ENCODE measurements at regions not wholly inside any gene's neighbourhood (a gene's known extent, or its start where the extent isn't known, plus 50 kb on each side); places are given as distances from the start of the nearest gene placed in this dataset.

GRCh38 chr2:163210430-163210918, 371.9 kb upstream of the KCNH7 start:
- no peaks in the 10 kb centered on the region for H3K4me1 ChIP-seq

DNA sequence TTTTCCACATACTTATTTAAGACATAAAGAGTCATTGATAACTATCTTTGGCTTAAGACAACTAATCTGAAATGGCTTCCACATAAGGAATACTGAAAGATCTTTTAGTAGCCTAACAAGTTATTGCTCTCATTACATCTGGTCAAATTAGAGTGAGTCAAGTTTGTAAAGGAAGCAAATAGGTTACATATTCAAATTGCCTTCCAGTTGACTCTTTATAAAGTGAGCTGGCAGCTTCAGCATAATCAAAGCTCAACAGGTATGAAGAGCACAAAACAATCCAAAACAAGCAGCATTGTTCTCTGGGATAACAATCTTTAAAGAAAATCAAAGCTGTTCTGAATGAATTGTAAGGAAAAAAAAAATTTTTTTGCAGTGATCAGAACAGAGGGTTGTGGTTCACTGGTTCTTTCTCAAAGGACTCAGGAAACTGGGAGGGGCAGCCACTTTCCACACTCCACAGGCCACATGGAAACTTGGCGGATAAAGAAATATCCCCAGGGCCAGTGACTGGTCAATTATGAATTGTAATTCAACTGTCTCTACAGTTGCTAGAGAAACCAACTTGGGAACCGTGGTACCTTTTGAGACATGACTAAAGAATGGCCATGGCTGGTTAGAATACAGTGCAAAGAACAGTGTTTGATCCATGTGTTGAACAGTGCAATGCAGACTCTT, 369.3 kb upstream of the KCNH7 start:
- H3K4me1 ChIP-seq: no peaks in the 10 kb centered on the region
- no peak overlapping the region for H3K4me3 ChIP-seq
- DNase-seq: no peak
- no peaks in the 10 kb centered on the region for H3K36me3 ChIP-seq
- whole genome bisulfite sequencing, 2 donors: 37 to 40% methylated on average over 2 of the region's 2 CpGs
- intact Hi-C loops (cut with DNase I): no loop called here
- no peaks in the 10 kb centered on the region for H3K27me3 ChIP-seq
- H3K27ac ChIP-seq: no peak overlapping the region
- H3K9me3 ChIP-seq: no peaks in the 10 kb centered on the region
- no peak for TF ChIP-seq CTCF (IDR thresholded peaks at IDR 0.05)
- no peak for TF ChIP-seq POLR2A (IDR thresholded peaks at IDR 0.05)

More at GRCh38 chr2:163210430-163210918, 371.9 kb upstream of the KCNH7 start:
- intact Hi-C loops (cut with DNase I): no loop called here
- TF ChIP-seq CTCF (IDR thresholded peaks at IDR 0.05) (no peak), POLR2A (IDR thresholded peaks at IDR 0.05) (no peak)
- H3K27me3 ChIP-seq: no peaks in the 10 kb centered on the region
- no peak overlapping the region for H3K4me3 ChIP-seq
- no peaks in the 10 kb centered on the region for H3K9me3 ChIP-seq
- H3K36me3 ChIP-seq: no peaks in the 10 kb centered on the region
- 67 to 73% methylated on average over 1 of the region's 1 CpG for WGBS, 2 donors
- DNase-seq: no peak
- H3K27ac ChIP-seq: no peak overlapping the region

DNA sequence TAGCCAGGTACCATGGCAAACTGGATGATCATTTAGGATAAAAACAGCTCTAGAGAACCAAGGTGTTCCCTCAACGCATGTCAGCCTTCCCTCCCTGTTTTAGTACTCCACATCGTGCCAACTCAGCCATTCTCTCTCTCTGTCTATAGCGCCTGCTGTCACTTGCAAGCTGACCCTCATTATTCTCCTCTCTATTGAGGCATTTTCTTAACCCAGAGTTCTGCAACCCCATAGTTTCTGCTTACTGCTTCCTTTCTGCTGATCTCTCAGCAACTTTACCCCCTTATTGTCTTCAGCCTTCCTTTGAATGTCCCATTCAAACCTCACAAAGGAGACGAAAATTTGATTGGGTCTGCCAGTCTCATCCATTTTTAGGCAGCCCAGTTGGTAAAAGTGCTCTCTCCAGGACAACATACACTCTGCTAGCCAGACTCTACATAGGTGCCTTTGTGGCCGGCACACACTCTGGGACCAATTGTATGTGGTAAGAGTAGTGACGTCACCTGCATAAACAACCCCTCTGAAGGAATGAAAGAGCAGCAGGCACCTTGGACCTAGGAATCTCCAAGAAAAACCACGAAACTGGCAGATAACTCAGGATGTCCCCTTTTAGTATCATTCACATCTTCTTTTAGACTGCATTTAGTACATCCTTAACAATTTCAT, 367.2 kb upstream of the KCNH7 start:
- Histone ChIP-seq H3K4me1 (no peaks in the 10 kb centered on the region), H3K27ac (no peak overlapping the region), H3K36me3 (no peaks in the 10 kb centered on the region), H3K4me3 (no peak overlapping the region), H3K27me3 (no peaks in the 10 kb centered on the region), H3K9me3 (no peaks in the 10 kb centered on the region)
- TF ChIP-seq CTCF (IDR thresholded peaks at IDR 0.05) (no peak), POLR2A (IDR thresholded peaks at IDR 0.05) (no peak)
- intact Hi-C loops (cut with DNase I): no loop called here
- DNase-seq: no peak
- WGBS, 2 donors: 71 to 76% methylated on average over 7 of the region's 7 CpGs

GRCh38 chr2:163200741-163201140, 362.2 kb upstream of the KCNH7 start:
- no peak for DNase-seq
- intact Hi-C loops (cut with DNase I): no loop called here
- TF ChIP-seq POLR2A (IDR thresholded peaks at IDR 0.05): no peak
- no peak for TF ChIP-seq CTCF (IDR thresholded peaks at IDR 0.05)

GRCh38 chr2:163198972-163199371, 360.4 kb upstream of the KCNH7 start:
- DNase-seq: no peak

More at GRCh38 chr2:163200741-163201140, 362.2 kb upstream of the KCNH7 start:
- no peaks in the 10 kb centered on the region for H3K27me3 ChIP-seq
- WGBS, 2 donors: 72 to 75% methylated on average over 4 of the region's 4 CpGs
- H3K27ac ChIP-seq: no peak overlapping the region
- peaks cover 0 to 4% (median 0%) of the 10 kb centered on the region in 3 donors for H3K9me3 ChIP-seq
- H3K36me3 ChIP-seq: no peaks in the 10 kb centered on the region
- no peaks in the 10 kb centered on the region for H3K4me1 ChIP-seq
- H3K4me3 ChIP-seq: no peak overlapping the region

More at GRCh38 chr2:163198972-163199371, 360.4 kb upstream of the KCNH7 start:
- no peak overlapping the region for H3K27ac ChIP-seq
- WGBS, 2 donors: 45 to 50% methylated on average over 2 of the region's 2 CpGs
- no peaks in the 10 kb centered on the region for H3K4me1 ChIP-seq
- peaks cover 0 to 4% (median 0%) of the 10 kb centered on the region in 3 donors for H3K9me3 ChIP-seq
- H3K4me3 ChIP-seq: no peak overlapping the region
- H3K36me3 ChIP-seq: no peaks in the 10 kb centered on the region
- H3K27me3 ChIP-seq: no peaks in the 10 kb centered on the region
- intact Hi-C loops (cut with DNase I): no loop called here
- no peak for TF ChIP-seq CTCF (IDR thresholded peaks at IDR 0.05)
- TF ChIP-seq POLR2A (IDR thresholded peaks at IDR 0.05): no peak

Data from esophagus squamous epithelium (tissue), 5 donors.